ENCODE measurements at regions not wholly inside any gene's neighbourhood (a gene's known extent, or its start where the extent isn't known, plus 50 kb on each side); places are given as distances from the start of the nearest gene placed in this dataset.

GRCh38 chr3:87161851-87162250, 65.3 kb upstream of the CHMP2B start:
- Histone ChIP-seq H3K9me3 (replicated peaks; ENCODE audit: control insufficient read depth, insufficient read depth, low read length) (no peaks in the 10 kb centered on the region), H4K20me1 (replicated peaks; ENCODE audit: control insufficient read depth, extremely low read depth, insufficient read depth, low read length) (no peaks in the 10 kb centered on the region), H3K27ac (ENCODE audit: insufficient read depth, low read depth, low read length) (no peak overlapping the region), H3K4me1 (ENCODE audit: control insufficient read depth, extremely low read depth, insufficient read depth, low read length) (no peaks in the 10 kb centered on the region), H3K79me2 (ENCODE audit: control insufficient read depth, insufficient read depth, low read length) (no peaks in the 10 kb centered on the region), H3K9me1 (replicated peaks; ENCODE audit: control insufficient read depth, extremely low read depth, insufficient read depth, low read length) (no peaks in the 10 kb centered on the region), H3K27me3 (ENCODE audit: control insufficient read depth in 2 of 2, insufficient read depth in 2 of 2, low read length in 2 of 2) (peaks cover 0 to 4% of the 10 kb centered on the region in 2 experiments), H2AFZ (ENCODE audit: low read depth, low read length) (no peak overlapping the region), H3K9ac (replicated peaks; ENCODE audit: extremely low read depth, insufficient read depth, low read length) (no peak overlapping the region), H3K36me3 (ENCODE audit: control insufficient read depth in 2 of 2, extremely low read depth in 1 of 2, insufficient read depth in 2 of 2, low read length in 2 of 2) (no peaks in the 10 kb centered on the region), H3K4me2 (ENCODE audit: insufficient read depth, low read length) (no peak overlapping the region), H3K4me3 (replicated peaks in 1 of 3; ENCODE audit: insufficient read depth in 1 of 3, low read depth in 1 of 3, low read length in 3 of 3) (no peak overlapping the region)
- ChIA-PET POLR2A (no interaction called here), CTCF (no interaction called here)
- TF ChIP-seq CTCF (IDR thresholded peaks at IDR 0.05; ENCODE audit: extremely low read depth in 1 of 2, insufficient read depth in 1 of 2, low read depth in 1 of 2, low read length in 2 of 2) (no peak), MYC (IDR thresholded peaks at IDR 0.05; ENCODE audit: low read depth, low read length) (no peak), POLR2A (IDR thresholded peaks at IDR 0.05; ENCODE audit: low read depth, low read length) (no peak), EZH2 (IDR thresholded peaks at IDR 0.05; ENCODE audit: borderline replicate concordance, low read depth, low read length, severe bottlenecking) (no peak), JUN (IDR thresholded peaks at IDR 0.05; ENCODE audit: borderline replicate concordance, insufficient read depth, insufficient read length, low read depth) (no peak), GATA2 (IDR thresholded peaks at IDR 0.05; ENCODE audit: insufficient read depth, insufficient read length, low read depth, low read length) (no peak), FOS (IDR thresholded peaks at IDR 0.05; ENCODE audit: borderline replicate concordance, insufficient read depth, low read length) (no peak), POLR2AphosphoS5 (IDR thresholded peaks at IDR 0.05; ENCODE audit: insufficient read depth, low read depth, low read length) (no peak), MAX (IDR thresholded peaks at IDR 0.05; ENCODE audit: insufficient read depth, insufficient read length) (no peak)
- DNase-seq (ENCODE audit: low read depth, low spot score) (no peak), FAIRE-seq (no peak)
- no TSS peak for BruUV-seq (replicated peaks)
- dilution Hi-C loops (cut with MboI; ENCODE audit: extremely low pct_ligation_motif_present, low sequenced_read_pairs), result no loop called here
- intact Hi-C loops (cut with micrococcal nuclease), result no loop called here
